DMS79 treated with DMSO at 0.1 percent for 48 hours (cell line): ENCODE measurements at regions not wholly inside any gene's neighbourhood (a gene's known extent, or its start where the extent isn't known, plus 50 kb on each side); places are given as distances from the start of the nearest gene placed in this dataset.
"Not testable (repeated sequence)": the region's sequence is repeated elsewhere in the genome, so short reads cannot be mapped to it uniquely, and the experiment has no call there.

Experiments
- DNase-seq: peaks from one replicate; lab custom pipeline; 2025; lab: John Stamatoyannopoulos, UW

- no peak for DNase-seq
Measured at GRCh38 chr10:83518779-83519178, 620.5 kb upstream of the GHITM start.

DNA sequence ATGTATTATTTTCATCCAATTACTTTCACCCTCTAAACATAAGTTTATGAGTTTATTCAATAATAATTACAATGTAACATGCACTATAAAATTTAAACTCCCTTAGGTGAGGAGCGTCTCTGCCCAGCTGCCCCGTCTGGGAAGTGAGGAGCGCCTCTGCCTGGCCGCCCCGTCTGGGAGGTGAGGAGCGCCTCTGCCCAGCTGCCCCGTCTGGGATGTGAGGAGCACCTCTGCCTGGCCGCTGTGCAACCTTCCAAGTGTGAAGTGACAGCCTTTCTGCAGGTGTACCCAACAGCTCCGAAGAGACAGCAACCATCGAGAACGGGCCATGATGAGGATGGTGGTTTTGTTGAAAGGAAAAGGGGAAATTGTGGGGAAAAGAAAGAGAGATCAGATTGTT lies 618.9 kb upstream of the GHITM start:
- not testable (repeated sequence) for DNase-seq

- DNase-seq = no peak
Measured at GRCh38 chr10:83522456-83522855, 616.9 kb upstream of the GHITM start.

DNA sequence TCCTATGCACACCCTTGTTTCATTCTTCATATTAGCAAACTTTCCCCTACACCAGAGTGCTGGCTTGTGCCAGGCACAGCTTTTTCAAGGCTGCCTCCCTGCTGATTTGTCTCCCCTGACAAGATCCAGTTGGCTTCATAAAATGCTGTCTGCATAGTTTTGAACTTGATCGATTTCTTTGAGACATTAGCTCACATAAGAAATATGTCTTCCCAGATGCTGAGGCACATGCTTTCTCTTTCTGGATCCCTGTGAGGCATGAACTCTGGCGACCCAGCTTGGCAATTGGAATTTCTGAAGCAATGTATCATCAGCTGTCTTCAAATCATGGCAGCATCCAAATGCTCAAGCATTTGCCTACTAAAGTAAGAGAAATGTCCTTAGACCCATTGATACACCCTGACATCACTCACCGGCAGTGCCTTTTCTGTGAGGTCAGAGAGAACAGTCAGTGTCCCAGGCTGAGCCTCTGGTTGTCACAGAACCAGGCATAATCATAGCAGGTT lies 616.4 kb upstream of the GHITM start:
- no peak for DNase-seq

DNA sequence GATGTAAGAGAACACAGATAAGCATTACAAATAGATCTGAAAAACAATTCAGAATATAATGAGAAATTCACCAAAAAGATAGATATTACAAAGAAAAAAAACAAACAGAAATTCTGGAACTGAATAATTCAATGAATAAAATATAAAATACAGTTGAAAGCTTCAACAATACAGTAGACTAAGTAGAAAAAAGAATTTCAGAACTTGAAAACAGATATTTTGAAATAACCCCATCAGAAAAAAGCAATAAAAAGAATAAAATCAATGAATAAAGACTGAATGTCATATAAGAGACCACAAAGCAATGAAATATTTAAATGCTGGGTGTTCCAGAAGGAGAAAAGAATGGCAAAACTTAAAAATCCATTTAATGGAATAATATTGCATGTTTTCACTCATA lies 611.4 kb upstream of the GHITM start:
- DNase-seq = no peak

GRCh38 chr10:83533290-83533689 lies 606.0 kb upstream of the GHITM start:
- DNase-seq = no peak

DNA sequence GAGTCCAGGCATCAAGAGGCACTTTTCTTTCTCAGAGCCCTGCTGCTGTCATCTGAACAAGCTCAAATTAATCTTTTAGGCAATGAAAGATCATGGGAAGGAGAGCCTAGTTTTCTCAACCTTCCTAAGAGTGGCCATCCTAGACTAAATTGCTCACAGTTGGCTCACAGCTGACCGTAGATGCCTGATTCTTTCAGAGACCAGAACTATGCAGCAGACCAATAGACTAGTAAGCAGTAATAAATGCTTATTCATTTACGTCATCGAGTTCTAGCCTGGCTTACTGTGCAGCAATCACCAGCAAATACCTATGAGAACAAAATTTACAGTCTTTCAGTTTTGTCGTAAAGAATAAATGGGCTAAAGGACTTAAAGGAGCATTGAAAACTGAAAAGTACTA lies 602.9 kb upstream of the GHITM start:
- DNase-seq = no peak

DNA sequence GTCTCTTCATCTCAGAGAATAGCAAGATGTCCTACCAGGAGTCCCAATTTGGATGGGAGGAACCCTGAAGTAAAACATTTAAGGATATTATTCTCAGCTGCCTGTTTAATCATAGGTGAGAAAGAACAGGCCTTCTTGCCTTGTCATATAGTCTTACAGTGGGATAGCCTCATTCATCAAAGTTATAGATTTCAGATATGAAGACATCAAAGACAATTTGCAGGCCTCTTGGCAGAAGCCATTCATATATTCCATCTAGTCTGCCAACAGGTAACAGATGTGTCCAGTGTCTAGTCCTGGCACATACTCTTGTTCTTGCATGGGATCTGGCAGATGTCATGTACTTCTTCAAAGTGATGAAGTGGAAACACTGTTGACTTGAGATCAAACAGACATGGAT lies 601.3 kb upstream of the GHITM start:
- no peak for DNase-seq

DNA sequence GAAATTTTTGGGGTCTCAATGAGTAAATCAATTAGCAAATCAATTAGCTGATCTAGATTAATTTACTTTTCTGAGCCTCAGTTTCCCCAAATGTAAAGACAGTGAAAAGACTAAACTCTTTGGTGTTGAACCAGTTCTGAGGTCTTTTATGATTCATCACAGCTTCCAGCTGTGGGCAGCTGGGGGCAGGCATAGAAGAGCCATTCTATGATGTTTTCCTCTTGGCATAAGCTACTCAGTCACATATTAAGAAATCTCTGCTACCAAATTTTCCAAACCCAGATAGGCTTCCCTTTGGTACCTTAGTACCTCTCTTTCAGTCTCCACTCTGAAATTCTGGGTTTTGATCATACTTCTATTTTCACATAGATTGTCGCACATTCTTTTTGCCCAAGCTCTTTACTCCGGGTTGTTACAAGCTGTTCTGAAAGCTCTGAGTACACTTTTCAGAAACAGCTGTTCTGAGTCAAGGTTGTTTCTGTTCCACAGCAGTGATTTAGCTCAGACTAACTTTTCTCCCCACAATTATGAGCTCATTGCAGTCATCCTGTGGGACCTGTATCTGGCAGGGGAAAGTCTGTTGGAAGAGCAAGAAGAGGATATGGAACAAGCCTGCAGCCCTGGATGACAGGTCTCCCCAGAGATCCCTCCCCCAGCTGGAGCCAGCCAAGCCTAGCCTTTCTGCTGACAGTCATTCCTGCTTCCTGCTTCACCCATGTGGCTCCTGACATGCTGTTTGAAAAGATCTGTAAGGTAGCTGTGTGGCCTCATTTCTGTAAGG lies 599.6 kb upstream of the GHITM start:
- no peak for DNase-seq

DNA sequence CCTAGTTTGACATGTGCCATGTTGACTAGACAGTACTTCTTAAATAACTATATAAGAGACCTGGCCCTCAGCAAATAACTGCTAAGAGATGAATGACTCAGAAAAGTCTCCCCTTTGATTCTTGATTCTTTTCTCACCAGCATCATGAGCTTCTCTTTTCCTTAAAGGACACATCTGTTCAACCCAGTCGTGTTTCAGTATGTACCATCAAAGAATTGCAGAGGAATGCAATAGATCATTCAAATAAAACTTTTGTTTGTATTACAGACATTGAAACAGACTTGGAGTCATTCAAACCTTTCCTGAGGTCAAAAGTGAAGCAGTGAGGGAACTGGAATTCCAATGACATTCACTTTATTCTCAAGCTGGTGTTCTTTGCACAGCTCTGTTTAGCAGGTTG lies 598.3 kb upstream of the GHITM start:
- DNase-seq = no peak

DNA sequence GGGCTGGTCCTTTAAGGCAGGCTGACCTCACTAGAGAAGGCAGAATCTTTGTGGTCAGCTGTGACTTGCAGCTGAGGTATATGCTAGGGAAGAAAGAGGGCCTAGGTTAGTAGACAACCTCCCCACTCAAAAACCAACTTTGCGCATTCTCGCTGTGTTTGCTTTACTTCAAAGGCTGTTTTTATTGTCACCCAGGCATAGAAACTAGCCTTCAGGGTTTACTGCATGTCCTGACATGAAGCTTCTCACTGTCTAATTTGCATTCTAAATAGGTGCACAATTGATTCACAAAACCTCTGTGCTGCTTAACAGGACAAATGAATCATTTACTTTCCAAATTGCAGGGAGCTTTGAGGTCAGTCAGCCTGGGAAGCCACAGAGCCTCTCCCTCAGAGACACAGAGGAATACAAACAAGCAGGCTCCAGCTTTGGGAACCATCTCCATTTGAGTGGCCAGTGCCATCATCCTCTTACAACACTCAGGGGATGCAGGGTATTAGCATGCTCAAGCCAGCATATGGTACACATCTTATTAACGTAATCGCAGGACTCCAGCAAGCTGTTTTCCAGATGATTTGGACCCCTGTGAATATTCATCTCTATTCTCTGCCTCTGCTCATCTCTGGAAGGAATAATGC lies 596.4 kb upstream of the GHITM start:
- no peak for DNase-seq

DNA sequence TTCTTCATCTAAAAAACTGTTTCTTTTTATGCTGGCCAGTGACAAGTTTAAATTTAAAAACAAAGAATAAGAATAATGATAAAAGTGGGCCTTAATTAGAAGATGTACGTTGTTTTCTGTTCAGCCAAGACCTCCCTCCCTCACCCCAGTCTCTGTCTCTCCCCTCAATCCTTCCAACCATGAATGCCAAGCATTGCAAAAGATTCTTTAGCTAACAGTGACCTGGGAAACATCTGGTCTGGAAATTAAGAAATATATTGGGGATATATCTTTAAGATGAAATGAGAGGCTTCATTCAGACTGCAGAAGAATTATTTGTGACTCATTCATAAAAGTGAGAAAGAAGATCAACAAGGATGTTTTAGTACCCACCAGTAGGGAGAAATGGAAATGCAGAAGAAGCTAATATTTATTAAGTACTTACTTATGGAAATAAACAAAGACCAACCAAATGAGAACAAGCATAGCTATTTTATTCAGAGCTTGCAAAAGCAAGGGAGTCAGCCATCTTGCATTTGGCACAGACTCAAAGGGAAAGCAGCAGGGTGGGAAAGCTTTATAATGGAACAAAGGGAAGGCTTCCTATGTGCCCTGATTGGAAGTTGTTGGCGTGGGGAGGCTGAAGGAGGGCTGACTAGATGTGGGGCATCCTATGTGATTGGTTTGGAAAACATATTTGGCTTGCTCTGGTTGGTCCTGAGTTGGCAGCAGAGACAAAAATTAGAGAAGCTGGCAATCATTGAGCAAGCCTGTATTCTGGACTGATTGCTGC lies 595.4 kb upstream of the GHITM start:
- no peak for DNase-seq

GRCh38 chr10:83545901-83546391 lies 593.4 kb upstream of the GHITM start:
- DNase-seq = no peak

- not testable (repeated sequence) for DNase-seq
Measured at GRCh38 chr10:83551190-83551589, 588.1 kb upstream of the GHITM start.

DNA sequence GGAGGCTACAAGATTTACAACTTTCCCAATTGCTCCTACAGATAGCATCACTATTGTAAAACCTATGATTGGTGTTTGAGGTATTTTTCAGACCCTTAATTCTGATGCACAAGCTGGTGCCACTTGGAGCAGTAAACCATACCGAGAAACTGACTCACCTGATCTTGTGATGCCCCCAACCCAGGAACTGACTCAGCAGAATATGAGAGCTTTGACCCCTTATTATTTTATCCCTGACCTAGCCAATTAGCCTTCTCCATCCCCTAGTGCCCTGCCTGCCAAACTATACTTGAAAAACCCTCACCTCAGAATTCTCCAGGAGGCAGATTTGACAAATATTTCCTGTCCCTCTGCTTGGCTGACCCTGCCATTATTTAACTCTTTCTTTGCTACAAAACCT lies 585.9 kb upstream of the GHITM start:
- no peak for DNase-seq

GRCh38 chr10:83555264-83555663 lies 584.0 kb upstream of the GHITM start:
- no peak for DNase-seq

GRCh38 chr10:83562381-83562780 lies 576.9 kb upstream of the GHITM start:
- no peak for DNase-seq

- no peak for DNase-seq
Measured at GRCh38 chr10:83564889-83565588, 574.3 kb upstream of the GHITM start.

DNA sequence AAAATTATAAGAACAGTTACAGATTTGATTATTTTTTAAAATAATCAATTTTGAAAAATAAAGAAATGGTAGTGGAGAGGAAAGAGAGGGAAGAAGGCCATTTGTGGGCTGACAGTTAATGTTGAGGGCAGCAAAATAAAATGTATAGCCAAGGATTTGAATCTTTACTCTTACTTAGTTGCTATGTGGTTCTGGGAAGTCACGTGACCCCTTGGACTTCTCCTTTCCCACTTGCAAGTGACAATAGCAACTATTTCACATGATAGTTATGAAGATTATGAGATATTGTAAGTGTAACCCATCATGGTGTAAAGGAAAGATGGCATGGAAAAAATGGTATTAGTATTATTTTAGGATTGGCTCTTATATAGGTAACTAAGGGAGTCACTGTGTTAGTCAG lies 567.3 kb upstream of the GHITM start:
- DNase-seq = no peak

GRCh38 chr10:83574770-83575169 lies 564.5 kb upstream of the GHITM start:
- DNase-seq = no peak

- no peak for DNase-seq
Measured at GRCh38 chr10:83577421-83577820, 561.9 kb upstream of the GHITM start.

- no peak for DNase-seq
Measured at GRCh38 chr10:83580373-83581012, 558.8 kb upstream of the GHITM start.
